NCI-H82 (cell line): ENCODE measurements at regions not wholly inside any gene's neighbourhood (a gene's known extent, or its start where the extent isn't known, plus 50 kb on each side); places are given as distances from the start of the nearest gene placed in this dataset.
"Not testable (repeated sequence)": the region's sequence is repeated elsewhere in the genome, so short reads cannot be mapped to it uniquely, and the experiment has no call there.

ENCODE experiments used
- DNase-seq: peaks from one replicate; lab custom pipeline; 2025; lab: John Stamatoyannopoulos, UW

- DNase-seq: no peak
Observed at GRCh38 chr18:47410139-47410538, 158.7 kb upstream of the SKOR2 start.

GRCh38 chr18:47409519-47409918 lies 158.1 kb upstream of the SKOR2 start:
- no peak for DNase-seq

- peak; percentile 73 for DNase-seq
Observed at GRCh38 chr18:47407736-47408135, 156.3 kb upstream of the SKOR2 start.

GRCh38 chr18:47404845-47405244 lies 153.4 kb upstream of the SKOR2 start:
- DNase-seq: no peak

GRCh38 chr18:47403949-47404348 lies 152.5 kb upstream of the SKOR2 start:
- DNase-seq: no peak

- no peak for DNase-seq
Observed at GRCh38 chr18:47403317-47403716, 151.9 kb upstream of the SKOR2 start.

GRCh38 chr18:47399475-47399874 lies 148.0 kb upstream of the SKOR2 start:
- no peak for DNase-seq

GRCh38 chr18:47397671-47398319 lies 146.3 kb upstream of the SKOR2 start:
- peak; percentile 69 for DNase-seq

- DNase-seq: no peak
Observed at GRCh38 chr18:47391665-47392064, 140.2 kb upstream of the SKOR2 start.

GRCh38 chr18:47390410-47391024 lies 139.1 kb upstream of the SKOR2 start:
- peak; percentile 70 for DNase-seq

GRCh38 chr18:47389210-47389609 lies 137.8 kb upstream of the SKOR2 start:
- DNase-seq: peak; percentile 35

- no peak for DNase-seq
Observed at GRCh38 chr18:47387864-47388263, 136.4 kb upstream of the SKOR2 start.

- DNase-seq: no peak
Observed at GRCh38 chr18:47383729-47384128, 132.3 kb upstream of the SKOR2 start.

GRCh38 chr18:47381975-47382570 lies 130.6 kb upstream of the SKOR2 start:
- no peak for DNase-seq

- DNase-seq: peak; percentile 56
Observed at GRCh38 chr18:47380153-47380552, 128.7 kb upstream of the SKOR2 start.

- DNase-seq: no peak
Observed at GRCh38 chr18:47373465-47373864, 122.0 kb upstream of the SKOR2 start.

- DNase-seq: no peak
Observed at GRCh38 chr18:47370052-47370451, 118.6 kb upstream of the SKOR2 start.

- not testable (repeated sequence) for DNase-seq
Observed at GRCh38 chr18:47354061-47354460, 102.6 kb upstream of the SKOR2 start.

GRCh38 chr18:47346016-47346415 lies 94.6 kb upstream of the SKOR2 start:
- no peak for DNase-seq

- DNase-seq: no peak
Observed at GRCh38 chr18:47345291-47345690, 93.8 kb upstream of the SKOR2 start.

GRCh38 chr18:47343291-47343690 lies 91.8 kb upstream of the SKOR2 start:
- no peak for DNase-seq

- no peak for DNase-seq
Observed at GRCh38 chr18:47342566-47342965, 91.1 kb upstream of the SKOR2 start.

GRCh38 chr18:47341678-47342077 lies 90.2 kb upstream of the SKOR2 start:
- DNase-seq: no peak

GRCh38 chr18:47334966-47335365 lies 83.5 kb upstream of the SKOR2 start:
- DNase-seq: no peak
